ENCODE measurements at regions not wholly inside any gene's neighbourhood (a gene's known extent, or its start where the extent isn't known, plus 50 kb on each side); places are given as distances from the start of the nearest gene placed in this dataset.

DNA sequence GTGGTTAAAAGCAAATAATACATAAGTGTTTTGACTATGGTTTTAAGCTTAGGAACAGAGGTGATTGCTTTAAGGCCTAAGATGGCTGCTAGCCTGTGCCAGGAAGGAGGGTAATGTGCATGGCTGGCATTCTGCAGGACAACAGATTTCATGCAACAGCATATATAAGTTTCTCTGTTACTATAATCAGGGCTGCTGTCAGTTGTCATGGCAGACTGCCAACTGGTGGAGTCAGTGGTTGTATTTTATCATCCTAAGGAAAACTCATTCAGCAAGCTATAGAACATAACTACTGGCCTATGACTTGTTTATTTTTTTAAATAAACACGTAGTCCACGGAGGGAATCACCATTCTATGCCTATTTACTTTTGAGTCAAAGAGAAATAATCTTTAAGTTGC is 77.7 kb upstream of the DCAF8L1 start:
- DNase-seq (ENCODE audit: low spot score) = no peak
- in situ Hi-C loops (cut with HindIII; ENCODE audit: extremely low pct_ligation_motif_present, low pct_unique_long_range_greater_than_20kb) = no loop called here

More for the DNA sequence above, 77.7 kb upstream of the DCAF8L1 start:
- ATAC-seq = no peak
- no peak for FAIRE-seq
- POLR2A ChIA-PET = no interaction called here
- no peaks in the 10 kb centered on the region for H3K27me3 ChIP-seq (ENCODE audit: control insufficient read depth in 1 of 2, insufficient read depth in 2 of 2, low read length in 2 of 2)
- H3K27ac ChIP-seq (ENCODE audit: extremely low read length, insufficient read depth, low read length) = no peak overlapping the region
- CTCF ChIA-PET (ENCODE audit: low intra/inter-chr PET ratio, low total read pairs) = no interaction called here
- H4K20me1 ChIP-seq (ENCODE audit: insufficient read depth, low read length) = no peaks in the 10 kb centered on the region
- no peak overlapping the region for H3K4me3 ChIP-seq (replicated peaks in 1 of 3; ENCODE audit: insufficient read depth in 1 of 3, low read depth in 2 of 3, low read length in 3 of 3)
- TF ChIP-seq, protein P1, sequence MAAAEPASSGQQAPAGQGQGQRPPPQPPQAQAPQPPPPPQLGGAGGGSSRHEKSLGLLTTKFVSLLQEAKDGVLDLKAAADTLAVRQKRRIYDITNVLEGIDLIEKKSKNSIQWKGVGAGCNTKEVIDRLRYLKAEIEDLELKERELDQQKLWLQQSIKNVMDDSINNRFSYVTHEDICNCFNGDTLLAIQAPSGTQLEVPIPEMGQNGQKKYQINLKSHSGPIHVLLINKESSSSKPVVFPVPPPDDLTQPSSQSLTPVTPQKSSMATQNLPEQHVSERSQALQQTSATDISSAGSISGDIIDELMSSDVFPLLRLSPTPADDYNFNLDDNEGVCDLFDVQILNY (CRISPR knock-in tag; conservative IDR thresholded peaks at IDR 0.05) = no peak
- TF ChIP-seq, protein P2, sequence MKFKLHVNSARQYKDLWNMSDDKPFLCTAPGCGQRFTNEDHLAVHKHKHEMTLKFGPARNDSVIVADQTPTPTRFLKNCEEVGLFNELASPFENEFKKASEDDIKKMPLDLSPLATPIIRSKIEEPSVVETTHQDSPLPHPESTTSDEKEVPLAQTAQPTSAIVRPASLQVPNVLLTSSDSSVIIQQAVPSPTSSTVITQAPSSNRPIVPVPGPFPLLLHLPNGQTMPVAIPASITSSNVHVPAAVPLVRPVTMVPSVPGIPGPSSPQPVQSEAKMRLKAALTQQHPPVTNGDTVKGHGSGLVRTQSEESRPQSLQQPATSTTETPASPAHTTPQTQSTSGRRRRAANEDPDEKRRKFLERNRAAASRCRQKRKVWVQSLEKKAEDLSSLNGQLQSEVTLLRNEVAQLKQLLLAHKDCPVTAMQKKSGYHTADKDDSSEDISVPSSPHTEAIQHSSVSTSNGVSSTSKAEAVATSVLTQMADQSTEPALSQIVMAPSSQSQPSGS (CRISPR knock-in tag; IDR thresholded peaks at IDR 0.05) = no peak
- TF ChIP-seq FOXC1 (CRISPR knock-in tag; IDR thresholded peaks at IDR 0.05; ENCODE audit: borderline replicate concordance) (no peak), ZSCAN22 (CRISPR knock-in tag; IDR thresholded peaks at IDR 0.05) (no peak), TCF12 (IDR thresholded peaks at IDR 0.05) (no peak), TCF12 (CRISPR knock-in tag; IDR thresholded peaks at IDR 0.05) (no peak), HMG20A (CRISPR knock-in tag; IDR thresholded peaks at IDR 0.05; ENCODE audit: borderline replicate concordance) (no peak), ZNF879 (CRISPR knock-in tag; IDR thresholded peaks at IDR 0.05) (no peak), MAFF (IDR thresholded peaks at IDR 0.05; ENCODE audit: low read depth, low read length) (no peak), PHF20 (CRISPR knock-in tag; IDR thresholded peaks at IDR 0.05) (no peak), ZNF230 (CRISPR knock-in tag; IDR thresholded peaks at IDR 0.05) (no peak), ZNF225 (CRISPR knock-in tag; IDR thresholded peaks at IDR 0.05) (no peak), ELF3 (CRISPR knock-in tag; IDR thresholded peaks at IDR 0.05) (no peak), CBFB (CRISPR knock-in tag; IDR thresholded peaks at IDR 0.05) (no peak), SMYD3 (CRISPR knock-in tag; IDR thresholded peaks at IDR 0.05) (no peak), NFE2L2 (IDR thresholded peaks at IDR 0.05; ENCODE audit: low read length) (no peak)
- H3K9me3 ChIP-seq (ENCODE audit: low read length) = no peaks in the 10 kb centered on the region
- H3K9ac ChIP-seq (ENCODE audit: insufficient read depth, low read depth, low read length) = no peak overlapping the region
- no peaks in the 10 kb centered on the region for H3K79me2 ChIP-seq (ENCODE audit: insufficient read depth, low read length)
- 0% methylated on average over 2 of the region's 2 CpGs for WGBS (ENCODE audit: low lambda C conversion rate)
- intact Hi-C loops (cut with micrococcal nuclease; ENCODE audit: unreplicated experiment) = no loop called here
- H3K36me3 ChIP-seq (replicated peaks in 1 of 2; ENCODE audit: control insufficient read depth in 1 of 2, insufficient read depth in 2 of 2, low read length in 2 of 2) = no peaks in the 10 kb centered on the region
- no peaks in the 10 kb centered on the region for H3K4me1 ChIP-seq (ENCODE audit: insufficient read depth, low read length)
- no TSS peak for BruUV-seq (replicated peaks)
- no peak overlapping the region for H2AFZ ChIP-seq (ENCODE audit: low read length)
- H3K4me2 ChIP-seq (ENCODE audit: low read depth, low read length) = no peak overlapping the region
